ENCODE measurements at regions not wholly inside any gene's neighbourhood (a gene's known extent, or its start where the extent isn't known, plus 50 kb on each side); places are given as distances from the start of the nearest gene placed in this dataset.
A peak's percentile ranks its signal among the peaks of the same experiment; 100 is the strongest.

- no peak overlapping the region for H3K4me3 ChIP-seq (ENCODE audit: control insufficient read depth, low read depth, low read length)
- peak; percentile 40 for DNase-seq (ENCODE audit: low read depth)
- no peak for TF ChIP-seq CTCF (conservative IDR thresholded peaks at IDR 0.05; ENCODE audit: control insufficient read depth, insufficient read depth, low read depth, low read length)
These were observed 98.2 kb downstream of the SOCS6 start for GRCh38 chr18:70387027-70387426.

DNA sequence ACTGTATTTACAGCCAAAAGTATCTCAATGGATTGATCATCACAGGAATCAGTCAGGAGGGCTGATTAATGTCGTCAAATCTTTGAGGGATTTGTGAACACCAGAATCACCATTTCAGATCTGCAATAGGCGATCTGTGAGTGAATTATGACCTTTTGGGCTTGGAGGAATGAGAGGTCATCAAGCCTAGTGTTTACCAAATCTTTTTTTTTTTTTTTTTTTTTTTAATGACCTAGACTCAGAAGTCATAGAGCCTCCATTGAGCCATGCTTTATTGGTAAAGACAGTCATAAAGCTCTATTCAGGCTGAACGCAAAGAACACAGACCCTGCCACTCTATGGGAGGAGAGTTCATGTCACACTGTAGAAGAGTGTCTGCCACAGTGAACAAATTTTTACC lies 97.7 kb downstream of the SOCS6 start:
- TF ChIP-seq CTCF (conservative IDR thresholded peaks at IDR 0.05; ENCODE audit: control insufficient read depth, insufficient read depth, low read depth, low read length), result no peak
- H3K4me3 ChIP-seq (ENCODE audit: control insufficient read depth, low read depth, low read length), result no peak overlapping the region
- no peak for DNase-seq (ENCODE audit: low read depth)

GRCh38 chr18:70385474-70385873 lies 96.6 kb downstream of the SOCS6 start:
- peak; percentile 60 for DNase-seq (ENCODE audit: low read depth)
- no peak for TF ChIP-seq CTCF (conservative IDR thresholded peaks at IDR 0.05; ENCODE audit: control insufficient read depth, insufficient read depth, low read depth, low read length)
- no peak overlapping the region for H3K4me3 ChIP-seq (ENCODE audit: control insufficient read depth, low read depth, low read length)

DNA sequence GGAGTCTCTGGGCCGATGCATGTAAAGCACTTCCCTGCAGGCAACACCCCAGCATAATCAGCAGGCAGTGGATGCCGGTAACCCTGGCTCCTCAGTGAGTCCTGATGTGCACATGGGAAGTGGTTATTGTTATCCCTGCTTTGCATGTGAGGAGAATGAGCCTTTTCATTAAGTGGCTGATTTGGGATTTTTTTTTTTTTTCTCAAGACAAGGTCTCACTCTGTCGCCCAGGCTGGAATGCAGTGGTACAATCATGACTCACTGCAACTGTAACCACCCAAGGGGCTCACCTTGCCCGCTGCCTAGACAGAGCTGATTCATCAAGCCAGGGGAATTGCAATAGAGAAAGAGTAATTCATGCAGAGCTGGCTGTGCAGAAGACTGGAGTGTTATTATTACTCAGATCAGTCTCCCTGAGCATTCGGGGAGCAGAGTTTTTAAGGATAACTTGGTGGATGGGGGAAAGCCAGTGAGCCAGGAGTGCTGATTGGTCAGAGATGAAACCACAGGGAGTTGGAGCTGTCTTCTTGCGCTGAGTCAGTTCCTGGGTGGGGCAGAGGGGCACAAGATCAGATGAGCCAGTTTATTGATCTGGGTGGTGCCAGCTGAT lies 95.4 kb downstream of the SOCS6 start:
- no peak overlapping the region for H3K4me3 ChIP-seq (ENCODE audit: control insufficient read depth, low read depth, low read length)
- no peak for TF ChIP-seq CTCF (conservative IDR thresholded peaks at IDR 0.05; ENCODE audit: control insufficient read depth, insufficient read depth, low read depth, low read length)
- DNase-seq (ENCODE audit: low read depth), result peak; percentile 93

- TF ChIP-seq CTCF (conservative IDR thresholded peaks at IDR 0.05; ENCODE audit: control insufficient read depth, insufficient read depth, low read depth, low read length), result no peak
- H3K4me3 ChIP-seq (ENCODE audit: control insufficient read depth, low read depth, low read length), result no peak overlapping the region
- DNase-seq (ENCODE audit: low read depth), result no peak
These were observed 94.3 kb downstream of the SOCS6 start for GRCh38 chr18:70382992-70383717.

DNA sequence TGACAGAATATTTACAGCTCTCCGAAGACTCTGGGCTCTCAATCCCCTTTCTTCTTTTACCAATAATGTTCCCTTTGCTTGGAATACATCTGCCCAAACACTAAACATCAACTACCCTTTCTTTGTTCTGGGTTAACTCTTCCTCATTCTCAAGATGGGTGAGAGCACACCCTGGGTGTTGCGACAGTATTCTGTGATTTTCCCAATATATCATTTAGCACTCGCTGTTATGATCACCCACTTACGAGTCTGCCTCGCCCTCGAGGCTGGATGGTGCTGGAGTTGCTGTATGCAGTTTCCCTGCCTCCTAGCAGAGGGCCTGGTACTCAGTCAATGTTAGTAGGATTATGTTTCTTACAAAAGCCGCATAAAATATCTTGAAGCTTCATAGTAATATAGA lies 93.2 kb downstream of the SOCS6 start:
- no peak overlapping the region for H3K4me3 ChIP-seq (ENCODE audit: control insufficient read depth, low read depth, low read length)
- no peak for TF ChIP-seq CTCF (conservative IDR thresholded peaks at IDR 0.05; ENCODE audit: control insufficient read depth, insufficient read depth, low read depth, low read length)
- no peak for DNase-seq (ENCODE audit: low read depth)
